ENCODE measurements at regions not wholly inside any gene's neighbourhood (a gene's known extent, or its start where the extent isn't known, plus 50 kb on each side); places are given as distances from the start of the nearest gene placed in this dataset.

GRCh38 chr3:181454451-181455027 is 257.2 kb upstream of the SOX2 start:
- no peak overlapping the region for H3K27ac Mint-ChIP-seq (ENCODE audit: unreplicated experiment)
- H3K9me3 Mint-ChIP-seq (ENCODE audit: unreplicated experiment), result no peaks in the 10 kb centered on the region
- TF ChIP-seq CTCF (IDR thresholded peaks at IDR 0.05; ENCODE audit: unreplicated experiment), result no peak
- no peak overlapping the region for H3K4me3 Mint-ChIP-seq (ENCODE audit: unreplicated experiment)
- DNase-seq (ENCODE audit: low spot score), result no peak
- H3K4me1 Mint-ChIP-seq (ENCODE audit: unreplicated experiment), result peaks cover 11% of the 10 kb centered on the region
- no peaks in the 10 kb centered on the region for H3K27me3 Mint-ChIP-seq (ENCODE audit: unreplicated experiment)
- H3K36me3 Mint-ChIP-seq (ENCODE audit: low read depth, unreplicated experiment), result no peaks in the 10 kb centered on the region

- Mint-ChIP-seq H3K36me3 (ENCODE audit: low read depth, unreplicated experiment) (no peaks in the 10 kb centered on the region), H3K27ac (ENCODE audit: unreplicated experiment) (no peak overlapping the region), H3K9me3 (ENCODE audit: unreplicated experiment) (no peaks in the 10 kb centered on the region), H3K4me1 (ENCODE audit: unreplicated experiment) (no peaks in the 10 kb centered on the region), H3K4me3 (ENCODE audit: unreplicated experiment) (no peak overlapping the region), H3K27me3 (ENCODE audit: unreplicated experiment) (no peaks in the 10 kb centered on the region)
- no peak for DNase-seq (ENCODE audit: low spot score)
- no peak for TF ChIP-seq CTCF (IDR thresholded peaks at IDR 0.05; ENCODE audit: unreplicated experiment)
Measured at GRCh38 chr3:181446741-181447140, 265.0 kb upstream of the SOX2 start.

- no peaks in the 10 kb centered on the region for H3K9me3 Mint-ChIP-seq (ENCODE audit: unreplicated experiment)
- H3K4me1 Mint-ChIP-seq (ENCODE audit: unreplicated experiment), result no peaks in the 10 kb centered on the region
- H3K36me3 Mint-ChIP-seq (ENCODE audit: low read depth, unreplicated experiment), result no peaks in the 10 kb centered on the region
- no peak overlapping the region for H3K27ac Mint-ChIP-seq (ENCODE audit: unreplicated experiment)
- TF ChIP-seq CTCF (IDR thresholded peaks at IDR 0.05; ENCODE audit: unreplicated experiment), result no peak
- no peak for DNase-seq (ENCODE audit: low spot score)
- H3K27me3 Mint-ChIP-seq (ENCODE audit: unreplicated experiment), result no peaks in the 10 kb centered on the region
- H3K4me3 Mint-ChIP-seq (ENCODE audit: unreplicated experiment), result no peak overlapping the region
Measured at GRCh38 chr3:181442066-181442465, 269.7 kb upstream of the SOX2 start.

GRCh38 chr3:181432992-181433391 is 278.7 kb upstream of the SOX2 start:
- Mint-ChIP-seq H3K9me3 (ENCODE audit: unreplicated experiment) (no peaks in the 10 kb centered on the region), H3K4me1 (ENCODE audit: unreplicated experiment) (peaks cover 9% of the 10 kb centered on the region), H3K36me3 (ENCODE audit: low read depth, unreplicated experiment) (no peaks in the 10 kb centered on the region), H3K27ac (ENCODE audit: unreplicated experiment) (no peak overlapping the region), H3K27me3 (ENCODE audit: unreplicated experiment) (no peaks in the 10 kb centered on the region), H3K4me3 (ENCODE audit: unreplicated experiment) (no peak overlapping the region)
- DNase-seq (ENCODE audit: low spot score), result no peak
- TF ChIP-seq CTCF (IDR thresholded peaks at IDR 0.05; ENCODE audit: unreplicated experiment), result no peak

GRCh38 chr3:181431748-181432147 is 280.0 kb upstream of the SOX2 start:
- no peak for DNase-seq (ENCODE audit: low spot score)
- TF ChIP-seq CTCF (IDR thresholded peaks at IDR 0.05; ENCODE audit: unreplicated experiment), result no peak
- no peak overlapping the region for H3K4me3 Mint-ChIP-seq (ENCODE audit: unreplicated experiment)

More at GRCh38 chr3:181431748-181432147, 280.0 kb upstream of the SOX2 start:
- Mint-ChIP-seq H3K27ac (ENCODE audit: unreplicated experiment) (no peak overlapping the region), H3K27me3 (ENCODE audit: unreplicated experiment) (no peaks in the 10 kb centered on the region), H3K4me1 (ENCODE audit: unreplicated experiment) (peaks cover 13% of the 10 kb centered on the region), H3K9me3 (ENCODE audit: unreplicated experiment) (no peaks in the 10 kb centered on the region), H3K36me3 (ENCODE audit: low read depth, unreplicated experiment) (no peaks in the 10 kb centered on the region)
